Skeletal muscle tissue (tissue), 3 donors: ENCODE measurements at regions not wholly inside any gene's neighbourhood (a gene's known extent, or its start where the extent isn't known, plus 50 kb on each side); places are given as distances from the start of the nearest gene placed in this dataset.
"Not testable (repeated sequence)": the region's sequence is repeated elsewhere in the genome, so short reads cannot be mapped to it uniquely, and the experiment has no call there.

Source experiments
- H3K27ac ChIP-seq: one replicate; pipeline ENCODE4 v1.7.0; 2013; ENCODE audit warnings: mild to moderate bottlenecking, low read depth, low read length, inconsistent platforms
- H3K27me3 ChIP-seq, 3 donors: one replicate each; pipeline ENCODE4 v1.7.0; 2013; ENCODE audit warnings: low read length in 3 of 3; ENCODE audit not compliant: control insufficient read depth in 3 of 3, insufficient read depth in 3 of 3
- H3K36me3 ChIP-seq, 3 donors: one replicate each; pipeline ENCODE4 v1.7.0; 2013; ENCODE audit warnings: low read length in 3 of 3; ENCODE audit not compliant: control insufficient read depth in 3 of 3, insufficient read depth in 3 of 3
- H3K4me1 ChIP-seq, 3 donors: one replicate each; pipeline ENCODE4 v1.7.0; 2013; ENCODE audit warnings: low read length in 3 of 3, mild to moderate bottlenecking in 3 of 3; ENCODE audit not compliant: control insufficient read depth in 3 of 3, insufficient read depth in 3 of 3
- H3K4me3 ChIP-seq, 3 donors: one replicate each; pipeline ENCODE4 v1.7.0; 2013; ENCODE audit warnings: low read length in 3 of 3
- H3K9ac ChIP-seq, 3 donors: one replicate each; pipeline ENCODE4 v1.7.0; 2013; ENCODE audit warnings: low read length in 3 of 3, mild to moderate bottlenecking in 3 of 3, moderate library complexity in 2 of 3, low read depth in 1 of 3
- H3K9me3 ChIP-seq, 3 donors: one replicate each; pipeline ENCODE4 v1.7.0; 2013; ENCODE audit warnings: low read length in 3 of 3; ENCODE audit not compliant: control insufficient read depth in 3 of 3
- donor health status: Osteomylitis.

- no peaks in the 10 kb centered on the region for H3K27me3 ChIP-seq
- no peaks in the 10 kb centered on the region for H3K4me1 ChIP-seq
- no peak overlapping the region for H3K9ac ChIP-seq
- H3K9me3 ChIP-seq, result no peaks in the 10 kb centered on the region
- no peak overlapping the region for H3K4me3 ChIP-seq
- H3K36me3 ChIP-seq, result no peaks in the 10 kb centered on the region
- H3K27ac ChIP-seq, result no peak overlapping the region
Measured at GRCh38 chr3:182420741-182421140, 372.6 kb upstream of the ATP11B start.

- Histone ChIP-seq H3K27ac (no peak overlapping the region), H3K9ac (no peak overlapping the region), H3K27me3 (no peaks in the 10 kb centered on the region), H3K9me3 (no peaks in the 10 kb centered on the region), H3K4me1 (no peaks in the 10 kb centered on the region), H3K36me3 (no peaks in the 10 kb centered on the region), H3K4me3 (no peak overlapping the region)
Measured at GRCh38 chr3:182424006-182424405, 369.3 kb upstream of the ATP11B start.

GRCh38 chr3:182425926-182426718 is 367.2 kb upstream of the ATP11B start:
- not testable (repeated sequence) for H3K4me3 ChIP-seq, H3K27ac ChIP-seq, H3K9me3 ChIP-seq, H3K27me3 ChIP-seq, H3K9ac ChIP-seq, H3K36me3 ChIP-seq, H3K4me1 ChIP-seq

GRCh38 chr3:182431972-182432371 is 361.3 kb upstream of the ATP11B start:
- not testable (repeated sequence) for H3K4me1 ChIP-seq, H3K9ac ChIP-seq, H3K36me3 ChIP-seq, H3K9me3 ChIP-seq, H3K4me3 ChIP-seq, H3K27ac ChIP-seq, H3K27me3 ChIP-seq

GRCh38 chr3:182435860-182436259 is 357.4 kb upstream of the ATP11B start:
- no peak overlapping the region for H3K4me3 ChIP-seq
- no peak overlapping the region for H3K27ac ChIP-seq
- no peaks in the 10 kb centered on the region for H3K4me1 ChIP-seq
- H3K9me3 ChIP-seq, result no peaks in the 10 kb centered on the region
- H3K9ac ChIP-seq, result no peak overlapping the region
- H3K27me3 ChIP-seq, result no peaks in the 10 kb centered on the region
- H3K36me3 ChIP-seq, result no peaks in the 10 kb centered on the region

GRCh38 chr3:182436547-182436946 is 356.8 kb upstream of the ATP11B start:
- H3K9me3 ChIP-seq, result no peaks in the 10 kb centered on the region
- no peak overlapping the region for H3K27ac ChIP-seq
- H3K36me3 ChIP-seq, result no peaks in the 10 kb centered on the region
- no peak overlapping the region for H3K9ac ChIP-seq
- H3K4me1 ChIP-seq, result no peaks in the 10 kb centered on the region
- no peak overlapping the region for H3K4me3 ChIP-seq
- H3K27me3 ChIP-seq, result no peaks in the 10 kb centered on the region

GRCh38 chr3:182438398-182438797 is 354.9 kb upstream of the ATP11B start:
- Histone ChIP-seq H3K4me1 (no peaks in the 10 kb centered on the region), H3K27ac (no peak overlapping the region), H3K36me3 (no peaks in the 10 kb centered on the region), H3K9me3 (no peaks in the 10 kb centered on the region), H3K4me3 (no peak overlapping the region), H3K27me3 (no peaks in the 10 kb centered on the region), H3K9ac (no peak overlapping the region)

- Histone ChIP-seq H3K4me1 (no peaks in the 10 kb centered on the region), H3K9ac (no peak overlapping the region), H3K27ac (no peak overlapping the region), H3K36me3 (no peaks in the 10 kb centered on the region), H3K4me3 (no peak overlapping the region), H3K27me3 (no peaks in the 10 kb centered on the region), H3K9me3 (no peaks in the 10 kb centered on the region)
Measured at GRCh38 chr3:182440101-182440500, 353.2 kb upstream of the ATP11B start.

- no peaks in the 10 kb centered on the region for H3K9me3 ChIP-seq
- no peak overlapping the region for H3K27ac ChIP-seq
- H3K4me1 ChIP-seq, result no peaks in the 10 kb centered on the region
- H3K4me3 ChIP-seq, result no peak overlapping the region
- no peak overlapping the region for H3K9ac ChIP-seq
- H3K27me3 ChIP-seq, result no peaks in the 10 kb centered on the region
- no peaks in the 10 kb centered on the region for H3K36me3 ChIP-seq
Measured at GRCh38 chr3:182445576-182445975, 347.7 kb upstream of the ATP11B start.

GRCh38 chr3:182450942-182451787 is 342.1 kb upstream of the ATP11B start:
- H3K9me3 ChIP-seq, result no peaks in the 10 kb centered on the region
- no peaks in the 10 kb centered on the region for H3K27me3 ChIP-seq
- H3K4me3 ChIP-seq, result no peak overlapping the region
- H3K9ac ChIP-seq, result no peak overlapping the region
- H3K27ac ChIP-seq, result no peak overlapping the region
- no peaks in the 10 kb centered on the region for H3K4me1 ChIP-seq
- no peaks in the 10 kb centered on the region for H3K36me3 ChIP-seq
